Nephron progenitor cell (in vitro differentiated cells): ENCODE measurements at regions not wholly inside any gene's neighbourhood (a gene's known extent, or its start where the extent isn't known, plus 50 kb on each side); places are given as distances from the start of the nearest gene placed in this dataset.
A peak's percentile ranks its signal among the peaks of the same experiment; 100 is the strongest.

Source experiments
- DNase-seq: peaks from one replicate; pipeline ENCODE4 v3.0.0; 2021
- H3K27ac Mint-ChIP-seq: 2 replicates; pipeline ENCODE4 v1.8.0; 2021; ENCODE audit warnings: mild to moderate bottlenecking, moderate library complexity, mixed read lengths
- H3K27me3 Mint-ChIP-seq: 2 replicates; pipeline ENCODE4 v1.8.0; 2021; ENCODE audit warnings: mild to moderate bottlenecking, low read depth, mixed read lengths; ENCODE audit not compliant: poor library complexity
- H3K36me3 Mint-ChIP-seq: 2 replicates; pipeline ENCODE4 v1.8.0; 2021; ENCODE audit warnings: low read depth, mixed read lengths
- H3K4me1 Mint-ChIP-seq: 2 replicates; pipeline ENCODE4 v1.8.0; 2021; ENCODE audit warnings: mixed read lengths
- H3K4me3 Mint-ChIP-seq: 2 replicates; pipeline ENCODE4 v1.8.0; 2021; ENCODE audit warnings: mild to moderate bottlenecking, moderate library complexity, mixed read lengths
- H3K9me3 Mint-ChIP-seq: 2 replicates; pipeline ENCODE4 v1.8.0; 2021; ENCODE audit warnings: mild to moderate bottlenecking, moderate library complexity, mixed read lengths
- TF ChIP-seq, protein P1 (sequence below): fragments of 200-600 bp; sonication (generic); IDR thresholded peaks from 2 replicates; pipeline ENCODE4 v1.5.0; 2021; ENCODE audit warnings: antibody characterized with exemption

DNA sequence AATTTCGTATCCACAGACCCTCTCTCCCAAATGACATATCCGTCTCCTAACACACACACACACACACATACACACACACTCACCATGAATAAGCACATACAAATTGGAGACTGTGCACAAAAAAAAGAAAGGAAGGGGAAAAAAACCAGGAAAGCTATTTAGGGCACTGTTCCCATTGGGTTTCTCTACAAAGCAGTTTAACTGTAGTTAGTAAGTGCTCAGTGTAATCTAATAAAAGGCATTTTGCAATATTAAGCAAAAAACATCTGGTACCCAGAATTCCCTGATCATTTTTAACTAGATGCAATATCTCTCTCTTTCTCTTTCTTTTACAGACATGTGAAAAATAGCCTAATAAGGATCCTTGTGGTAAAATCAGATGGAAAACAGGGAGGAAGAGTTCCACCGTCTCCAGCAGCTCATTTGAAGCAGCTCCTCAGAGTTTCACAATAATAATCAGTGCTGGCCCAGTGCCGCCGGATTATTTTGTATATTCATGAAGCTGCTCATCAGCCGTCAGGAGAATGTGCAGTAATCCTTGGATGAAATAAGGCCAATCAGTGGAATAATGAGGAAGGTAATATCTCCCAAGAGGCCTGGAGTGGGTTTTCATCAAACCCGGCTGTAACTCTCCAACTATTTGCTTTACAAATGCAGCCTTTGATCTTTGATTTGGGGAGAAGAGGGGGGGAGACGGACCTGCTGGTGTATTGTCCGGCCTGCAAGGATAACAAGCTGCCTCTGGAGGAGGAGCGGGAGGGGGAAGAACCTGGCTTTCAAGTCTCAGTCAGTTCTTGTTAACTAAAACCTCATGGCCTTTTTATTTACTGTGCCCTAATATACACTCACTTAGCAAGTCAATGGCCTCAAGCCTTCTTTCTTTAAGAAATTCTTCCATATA lies 227.6 kb upstream of the SMIM21 start:
- Mint-ChIP-seq H3K4me1 (peaks cover 56% of the 10 kb centered on the region), H3K27me3 (peaks cover under 1% of the 10 kb centered on the region), H3K9me3 (peaks cover 10% of the 10 kb centered on the region), H3K36me3 (no peaks in the 10 kb centered on the region), H3K4me3 (peak overlapping the region; percentile 53), H3K27ac (peak overlapping the region; percentile 65)
- TF ChIP-seq, protein P1, sequence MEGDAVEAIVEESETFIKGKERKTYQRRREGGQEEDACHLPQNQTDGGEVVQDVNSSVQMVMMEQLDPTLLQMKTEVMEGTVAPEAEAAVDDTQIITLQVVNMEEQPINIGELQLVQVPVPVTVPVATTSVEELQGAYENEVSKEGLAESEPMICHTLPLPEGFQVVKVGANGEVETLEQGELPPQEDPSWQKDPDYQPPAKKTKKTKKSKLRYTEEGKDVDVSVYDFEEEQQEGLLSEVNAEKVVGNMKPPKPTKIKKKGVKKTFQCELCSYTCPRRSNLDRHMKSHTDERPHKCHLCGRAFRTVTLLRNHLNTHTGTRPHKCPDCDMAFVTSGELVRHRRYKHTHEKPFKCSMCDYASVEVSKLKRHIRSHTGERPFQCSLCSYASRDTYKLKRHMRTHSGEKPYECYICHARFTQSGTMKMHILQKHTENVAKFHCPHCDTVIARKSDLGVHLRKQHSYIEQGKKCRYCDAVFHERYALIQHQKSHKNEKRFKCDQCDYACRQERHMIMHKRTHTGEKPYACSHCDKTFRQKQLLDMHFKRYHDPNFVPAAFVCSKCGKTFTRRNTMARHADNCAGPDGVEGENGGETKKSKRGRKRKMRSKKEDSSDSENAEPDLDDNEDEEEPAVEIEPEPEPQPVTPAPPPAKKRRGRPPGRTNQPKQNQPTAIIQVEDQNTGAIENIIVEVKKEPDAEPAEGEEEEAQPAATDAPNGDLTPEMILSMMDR, result no peak
- peak; percentile 11 for DNase-seq

DNA sequence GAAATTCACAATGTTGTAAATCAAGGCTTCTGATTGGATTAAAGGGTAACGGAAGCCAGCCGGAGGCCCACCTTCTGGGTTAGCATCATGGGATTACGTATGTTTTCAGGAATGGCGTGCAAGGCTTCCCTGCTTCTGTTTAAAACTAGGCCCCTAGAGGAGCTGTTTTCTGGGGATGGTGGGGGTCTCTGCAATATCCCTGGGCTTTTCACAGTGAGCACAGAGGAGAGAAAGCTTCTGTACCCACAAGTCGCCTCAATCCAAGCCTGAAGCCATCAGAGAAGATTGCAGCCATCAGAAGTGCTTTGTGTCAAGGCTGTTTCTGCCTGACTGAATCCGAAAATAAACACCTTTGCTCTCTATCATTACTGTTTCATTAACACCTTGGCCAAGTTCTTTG lies 226.9 kb upstream of the SMIM21 start:
- TF ChIP-seq, protein P1, result no peak
- Mint-ChIP-seq H3K36me3 (no peaks in the 10 kb centered on the region), H3K27ac (peak overlapping the region; percentile 28), H3K4me3 (no peak overlapping the region), H3K4me1 (peaks cover 56% of the 10 kb centered on the region), H3K9me3 (peaks cover 3% of the 10 kb centered on the region), H3K27me3 (peaks cover 3% of the 10 kb centered on the region)
- no peak for DNase-seq

GRCh38 chr18:75652528-75652927 lies 225.0 kb upstream of the SMIM21 start:
- H3K4me1 Mint-ChIP-seq, result peaks cover 41% of the 10 kb centered on the region
- no peak overlapping the region for H3K4me3 Mint-ChIP-seq
- H3K36me3 Mint-ChIP-seq, result no peaks in the 10 kb centered on the region
- H3K27ac Mint-ChIP-seq, result no peak overlapping the region
- DNase-seq, result no peak
- peaks cover 3% of the 10 kb centered on the region for H3K27me3 Mint-ChIP-seq
- peaks cover 4% of the 10 kb centered on the region for H3K9me3 Mint-ChIP-seq
- TF ChIP-seq, protein P1, result no peak

DNA sequence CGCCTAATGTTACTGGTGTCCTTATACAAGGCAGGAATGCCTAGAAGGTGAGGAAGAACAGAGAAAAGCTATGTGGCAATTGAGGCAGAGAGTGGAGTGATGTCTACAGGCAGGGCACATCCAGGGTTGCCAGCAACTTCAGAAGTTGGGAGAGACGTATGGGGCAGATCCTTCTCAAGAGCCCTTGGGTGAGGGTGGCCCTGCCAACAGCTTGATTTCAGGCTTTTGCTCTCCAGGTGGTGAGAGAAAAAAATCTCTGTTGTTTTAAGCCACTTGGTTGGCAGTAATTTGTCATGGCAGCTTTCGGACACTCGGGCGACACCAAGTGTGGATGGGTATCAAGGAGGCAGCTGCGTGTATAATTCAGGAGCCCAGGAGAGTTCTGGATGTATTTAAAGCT lies 217.4 kb upstream of the SMIM21 start:
- TF ChIP-seq, protein P1, result no peak
- H3K4me1 Mint-ChIP-seq, result peaks cover under 1% of the 10 kb centered on the region
- H3K27me3 Mint-ChIP-seq, result peaks cover under 1% of the 10 kb centered on the region
- H3K9me3 Mint-ChIP-seq, result peaks cover 33% of the 10 kb centered on the region
- no peak for DNase-seq
- H3K36me3 Mint-ChIP-seq, result peaks cover 12% of the 10 kb centered on the region
- no peak overlapping the region for H3K27ac Mint-ChIP-seq
- H3K4me3 Mint-ChIP-seq, result no peak overlapping the region

DNA sequence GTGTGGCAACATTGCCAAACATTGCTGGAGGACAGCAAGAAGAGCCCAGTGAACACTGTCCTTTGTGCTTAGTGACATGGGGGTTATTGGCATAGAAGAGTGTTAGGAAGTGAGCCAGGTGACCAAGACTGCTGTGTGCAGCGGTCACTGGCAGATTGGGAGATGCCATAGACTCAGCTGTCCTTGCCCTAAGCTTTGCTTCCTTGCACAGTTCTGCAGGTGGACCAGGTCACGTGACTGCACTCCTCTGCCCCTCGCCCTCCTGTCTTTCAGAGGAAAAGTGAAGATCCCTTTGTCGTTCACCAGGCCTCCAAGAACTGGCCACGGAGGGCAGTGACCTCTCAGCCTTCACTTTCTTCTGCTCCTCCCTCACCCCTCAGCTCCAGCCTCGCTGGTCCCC lies 215.6 kb upstream of the SMIM21 start:
- no peak overlapping the region for H3K4me3 Mint-ChIP-seq
- H3K27me3 Mint-ChIP-seq, result no peaks in the 10 kb centered on the region
- H3K9me3 Mint-ChIP-seq, result peaks cover 33% of the 10 kb centered on the region
- TF ChIP-seq, protein P1, result no peak
- peaks cover 18% of the 10 kb centered on the region for H3K4me1 Mint-ChIP-seq
- peaks cover 12% of the 10 kb centered on the region for H3K36me3 Mint-ChIP-seq
- no peak overlapping the region for H3K27ac Mint-ChIP-seq
- DNase-seq, result no peak

DNA sequence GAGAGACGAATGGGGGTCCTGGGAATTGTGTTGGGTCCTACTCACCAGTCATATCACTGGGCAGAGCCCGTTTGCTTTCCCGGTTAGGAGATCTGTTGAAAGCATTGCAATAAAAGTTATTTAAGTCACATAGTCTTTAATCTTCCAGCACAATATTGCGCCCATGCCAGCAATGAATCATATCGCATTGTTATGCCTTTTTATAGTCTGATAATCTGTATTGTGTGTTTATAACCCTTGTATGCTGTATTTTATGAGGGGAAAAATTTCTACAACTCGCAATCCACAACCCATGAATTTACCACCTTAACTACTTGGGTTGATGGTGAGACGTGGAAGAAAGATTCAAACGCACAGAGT lies 211.9 kb upstream of the SMIM21 start:
- Mint-ChIP-seq H3K9me3 (peaks cover 7% of the 10 kb centered on the region), H3K36me3 (peaks cover 2% of the 10 kb centered on the region), H3K27ac (no peak overlapping the region), H3K4me1 (peaks cover 21% of the 10 kb centered on the region), H3K4me3 (no peak overlapping the region), H3K27me3 (peaks cover 6% of the 10 kb centered on the region)
- DNase-seq, result no peak
- TF ChIP-seq, protein P1, result no peak
